HG02870 (cell line): ENCODE measurements at regions not wholly inside any gene's neighbourhood (a gene's known extent, or its start where the extent isn't known, plus 50 kb on each side); places are given as distances from the start of the nearest gene placed in this dataset.
"Not testable (repeated sequence)": the region's sequence is repeated elsewhere in the genome, so short reads cannot be mapped to it uniquely, and the experiment has no call there.

Source experiments
- ATAC-seq: cut with Tn5 transposase; IDR thresholded peaks from one replicate; pipeline ENCODE4 v1.9.1; 2021; ENCODE audit warnings: mild to moderate bottlenecking, moderate library complexity; ENCODE audit not compliant: unreplicated experiment

DNA sequence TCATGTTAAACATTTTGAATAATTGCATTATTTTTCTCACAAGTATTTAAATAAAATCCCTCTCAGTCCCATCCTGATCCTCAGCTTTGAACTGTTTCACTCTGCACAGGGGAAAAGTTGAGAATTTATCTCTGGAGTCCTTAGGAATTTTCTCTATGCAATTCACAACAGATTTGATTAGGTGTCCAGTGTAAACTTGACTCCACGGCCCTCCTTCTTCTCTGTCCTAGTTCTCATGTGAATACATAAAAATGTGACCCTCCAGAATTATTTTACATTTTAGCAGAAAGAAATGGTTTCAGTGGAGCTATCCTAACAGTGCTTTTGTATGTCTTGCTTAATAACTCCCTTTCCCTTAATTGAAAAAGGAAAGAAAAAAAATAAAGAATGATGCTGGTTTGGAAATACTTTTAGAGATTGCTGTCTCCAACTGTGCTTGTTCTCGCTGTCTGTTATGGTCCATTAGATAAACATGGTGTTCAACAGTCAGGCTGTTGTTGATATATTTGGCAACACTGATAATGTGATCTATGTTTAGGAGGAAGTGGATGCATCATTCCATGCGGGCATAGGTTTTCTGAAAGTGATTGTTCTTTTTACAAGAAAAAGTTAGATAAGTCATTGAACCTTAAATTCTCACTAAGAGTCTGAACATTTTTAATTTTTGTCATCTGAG lies 599.4 kb upstream of the CITED2 start:
- no peak for ATAC-seq

DNA sequence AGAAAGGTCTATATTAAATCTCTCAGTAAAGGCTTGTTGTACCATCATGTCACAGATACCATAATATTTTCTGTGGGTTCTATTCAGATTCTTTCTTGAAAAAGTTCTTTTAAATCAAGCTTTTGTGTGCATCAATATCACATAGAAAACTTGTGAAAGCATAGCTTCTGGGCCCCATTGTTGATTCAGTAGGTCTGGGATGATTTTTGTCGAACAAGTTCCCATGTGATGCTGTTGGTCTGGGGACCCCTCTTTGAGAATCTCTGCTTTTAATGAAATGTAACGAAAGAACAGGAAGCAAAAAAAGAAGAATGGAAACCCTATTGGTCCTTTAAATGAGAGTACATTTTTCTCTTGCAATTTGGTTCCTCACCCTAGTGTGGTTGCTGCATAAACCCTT lies 597.7 kb upstream of the CITED2 start:
- no peak for ATAC-seq

DNA sequence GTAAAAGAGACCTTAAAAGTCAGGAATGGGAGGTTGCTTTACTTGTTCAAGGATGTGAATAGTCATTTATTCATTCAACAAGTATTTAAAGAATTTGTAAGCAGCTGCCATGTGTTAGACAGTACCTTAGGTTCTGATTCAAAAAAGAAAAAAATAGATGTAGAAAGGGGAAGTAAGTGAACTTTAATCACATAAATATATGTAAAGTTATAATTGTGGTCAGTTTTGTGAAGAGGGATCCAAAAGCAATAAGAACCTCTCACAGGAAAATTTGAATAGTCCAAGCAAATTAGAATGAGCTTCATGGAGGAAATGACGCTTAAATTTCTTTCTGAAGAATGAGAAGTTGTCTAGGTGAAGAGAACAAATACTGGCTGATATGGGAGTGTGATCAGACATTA lies 596.1 kb upstream of the CITED2 start:
- ATAC-seq: no peak

DNA sequence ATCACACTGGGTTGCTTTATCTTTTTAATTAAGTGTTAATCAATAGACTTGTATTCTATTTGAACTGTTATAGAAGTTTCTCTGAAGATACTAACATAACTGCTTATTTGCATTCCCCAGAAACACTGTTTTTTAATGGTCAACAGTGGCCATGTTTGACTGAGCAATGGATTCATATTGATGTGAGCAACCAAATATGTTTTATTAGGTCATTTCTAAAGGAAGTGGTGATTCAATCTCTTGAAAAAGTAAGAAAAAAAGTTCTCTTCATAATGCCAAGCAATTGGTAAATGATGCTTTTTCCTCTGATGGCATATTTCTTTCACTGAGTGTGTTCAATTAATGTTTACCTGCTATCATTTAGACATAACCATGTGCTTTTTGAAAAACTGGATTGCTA lies 593.0 kb upstream of the CITED2 start:
- ATAC-seq: no peak

DNA sequence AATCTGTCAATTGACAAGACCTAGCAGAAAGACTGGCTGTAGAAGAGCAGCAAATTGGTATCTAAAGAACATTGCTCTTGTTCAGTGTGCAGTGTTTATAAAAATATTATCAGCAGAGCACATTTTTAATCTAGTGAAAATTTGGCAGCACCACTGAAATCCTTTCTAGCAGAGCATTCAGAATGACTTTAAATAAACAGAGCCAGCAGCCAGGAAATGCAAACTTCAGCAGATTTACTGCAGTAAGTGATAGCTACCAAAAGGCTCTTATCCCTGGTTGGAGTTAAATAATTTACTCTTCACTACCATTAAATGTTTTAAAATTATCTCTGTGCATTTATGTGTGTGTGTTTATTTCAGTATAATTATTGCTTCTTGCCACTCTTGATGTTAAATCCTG lies 590.9 kb upstream of the CITED2 start:
- ATAC-seq: no peak

DNA sequence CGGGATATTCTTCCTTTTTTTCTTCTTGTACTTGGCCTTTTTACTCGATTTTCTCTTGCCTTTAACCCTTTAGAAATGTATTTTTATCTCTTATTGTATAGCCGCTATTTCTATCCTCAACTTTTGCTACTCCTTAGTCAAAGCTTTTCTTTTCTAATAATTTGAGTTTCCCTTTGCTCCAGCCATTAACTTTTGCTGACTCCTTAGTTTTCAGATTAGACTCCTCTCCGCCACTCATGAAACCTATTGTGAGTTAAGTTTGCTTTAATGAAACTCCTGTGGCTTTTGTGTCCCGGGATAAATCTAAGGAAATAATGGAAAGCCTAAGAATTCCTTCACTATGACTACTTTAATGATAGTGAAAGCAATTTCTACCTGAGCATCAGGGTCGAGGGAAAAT lies 590.3 kb upstream of the CITED2 start:
- ATAC-seq: no peak

DNA sequence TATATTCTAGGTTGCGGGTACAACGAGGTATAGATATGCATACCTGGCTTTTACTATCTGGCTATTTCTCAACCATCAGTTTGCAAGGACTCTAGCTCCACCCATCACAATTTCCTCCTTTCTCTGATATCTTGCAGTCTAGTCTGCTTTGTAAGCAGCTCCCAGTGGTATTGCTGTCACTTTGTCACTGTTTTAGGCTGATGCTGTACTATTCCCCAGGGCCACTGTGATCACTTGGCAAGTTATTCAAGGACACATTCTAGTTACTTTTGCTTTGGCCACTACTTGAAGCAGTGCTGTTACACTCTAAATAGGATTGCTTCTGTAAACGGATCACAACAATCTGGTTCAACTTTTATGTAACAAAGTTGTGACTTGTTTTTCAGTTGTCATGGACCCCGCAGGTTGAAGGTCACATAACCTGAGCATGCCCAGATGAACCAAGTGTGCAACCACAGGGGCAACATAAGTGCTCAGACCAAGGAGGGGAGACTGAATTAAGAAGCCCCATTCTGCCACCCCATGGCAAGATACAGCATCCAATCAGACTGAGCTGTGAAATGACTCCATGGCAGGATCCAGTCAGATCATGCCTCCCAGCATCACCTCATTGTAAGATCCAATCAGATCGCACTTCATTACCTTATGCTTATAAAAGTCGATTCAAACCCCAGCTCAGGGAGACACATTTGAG lies 588.4 kb upstream of the CITED2 start:
- no peak for ATAC-seq

DNA sequence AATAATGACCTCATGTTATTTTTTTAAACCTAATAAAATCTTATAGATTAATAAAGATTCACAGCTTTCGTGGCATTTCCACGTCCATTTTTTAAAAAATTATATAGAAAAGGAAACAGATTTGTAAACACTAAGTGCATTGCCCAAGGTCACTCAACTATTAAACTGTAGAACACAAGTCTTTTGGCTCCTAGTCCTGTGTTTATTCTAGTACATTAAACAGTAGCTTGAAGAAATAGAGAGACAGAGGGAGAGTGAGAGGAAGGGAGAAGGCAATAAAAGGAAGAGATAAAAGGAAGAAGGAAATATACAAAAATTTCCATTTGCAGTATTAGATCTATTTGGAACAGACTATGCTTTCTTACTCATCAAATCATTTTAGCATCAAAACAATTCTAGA lies 586.7 kb upstream of the CITED2 start:
- ATAC-seq: no peak

DNA sequence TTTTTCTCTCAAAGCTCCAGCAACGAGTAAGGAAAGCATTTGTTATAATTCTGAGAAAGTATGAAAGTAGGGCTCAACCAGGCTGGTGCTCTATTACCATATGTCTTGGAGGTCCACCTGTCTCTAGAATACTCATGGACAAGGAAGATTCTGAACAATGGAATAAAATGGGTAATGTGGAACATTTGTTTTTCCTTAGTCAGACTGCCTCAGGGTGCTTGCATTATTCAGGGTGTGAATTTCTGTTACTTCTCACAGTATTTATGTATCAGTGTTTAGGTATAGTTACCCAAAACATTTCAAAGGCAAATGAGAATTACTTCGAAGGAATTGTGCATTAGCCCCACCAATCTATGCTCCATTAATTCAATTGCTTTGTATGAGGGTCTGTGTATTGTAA lies 586.2 kb upstream of the CITED2 start:
- no peak for ATAC-seq

DNA sequence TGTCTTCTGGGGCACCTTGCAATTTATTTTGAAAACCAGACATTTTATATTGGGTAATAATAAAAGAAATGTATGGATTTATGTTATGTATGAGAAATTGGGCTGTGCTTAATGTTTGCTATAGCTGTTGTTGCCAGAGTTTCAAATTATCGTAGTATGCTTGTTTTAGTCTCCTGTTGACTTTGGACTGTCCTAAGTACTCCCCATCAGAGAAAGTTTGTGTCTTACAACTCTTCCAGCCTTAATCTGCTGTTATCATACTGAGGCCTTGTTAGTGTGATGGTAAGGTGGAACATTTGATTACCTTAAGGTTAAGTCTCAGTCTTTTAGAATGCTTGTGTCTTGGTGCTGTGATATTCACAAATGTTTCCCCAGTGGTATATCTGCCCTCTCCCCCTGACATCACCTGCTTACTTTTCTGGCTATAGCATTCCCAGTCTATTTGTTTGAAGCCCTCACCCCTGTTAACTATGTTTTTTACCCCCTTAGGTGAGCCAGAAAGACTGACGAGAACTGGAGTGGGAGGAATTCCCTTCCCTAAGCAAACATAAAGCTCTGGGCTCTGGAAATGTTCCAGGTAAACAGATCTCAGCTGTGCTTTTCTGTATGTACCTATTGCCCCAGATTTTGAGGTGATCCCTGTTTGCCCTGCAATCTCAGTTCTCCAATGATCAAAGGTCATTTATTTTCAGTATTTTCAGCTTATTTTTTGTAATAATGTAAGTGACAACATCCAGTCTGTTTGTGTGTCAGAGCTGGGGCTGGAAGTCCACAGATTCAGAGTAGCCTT lies 581.1 kb upstream of the CITED2 start:
- ATAC-seq: no peak

DNA sequence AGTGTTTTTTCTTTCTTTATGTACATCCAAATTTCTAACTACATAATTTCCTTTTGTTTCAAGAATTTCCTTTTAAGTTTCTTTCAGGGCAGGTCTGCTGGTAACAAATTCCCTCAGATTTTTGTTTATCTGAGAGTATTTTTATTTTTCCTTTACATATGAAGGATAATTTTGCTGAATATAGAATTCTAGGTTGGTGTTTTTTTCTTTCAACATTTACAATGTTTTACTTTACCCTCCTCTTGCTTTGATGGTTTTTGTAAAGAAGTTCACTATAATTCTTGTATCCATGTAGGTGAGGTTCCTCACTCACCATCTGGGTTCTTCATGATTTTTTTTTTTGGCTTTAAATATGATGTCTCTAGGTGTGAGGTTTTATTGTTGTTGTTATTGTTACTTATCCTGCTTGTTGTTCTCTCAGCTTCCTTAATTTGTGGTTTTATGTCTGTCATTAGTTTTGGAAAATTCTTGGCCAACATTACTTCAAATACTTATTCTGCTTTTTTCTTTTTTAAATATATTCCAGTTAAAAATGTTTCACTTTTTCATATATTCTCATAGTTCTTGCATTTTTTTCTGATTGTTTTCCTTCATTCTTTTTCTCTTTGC lies 580.1 kb upstream of the CITED2 start:
- no peak for ATAC-seq

DNA sequence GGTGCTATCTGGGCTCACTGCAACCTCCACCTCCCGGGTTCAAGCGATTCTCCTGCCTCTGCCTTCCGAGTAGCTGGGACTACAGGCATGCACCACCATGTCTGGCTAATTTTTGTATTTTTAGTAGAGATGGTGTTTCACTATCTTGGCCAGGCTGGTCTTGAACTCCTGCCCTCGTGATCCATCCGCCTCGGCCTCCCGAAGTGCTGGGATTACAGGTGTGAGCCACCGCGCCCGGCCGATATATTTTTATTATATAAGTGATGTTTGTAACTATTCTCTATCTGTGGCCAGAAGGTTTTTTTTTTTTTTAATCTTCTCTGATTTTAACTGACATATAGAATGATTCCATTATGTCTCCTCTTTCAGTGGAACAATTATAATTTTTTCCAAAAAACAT lies 579.3 kb upstream of the CITED2 start:
- ATAC-seq: not testable (repeated sequence)

DNA sequence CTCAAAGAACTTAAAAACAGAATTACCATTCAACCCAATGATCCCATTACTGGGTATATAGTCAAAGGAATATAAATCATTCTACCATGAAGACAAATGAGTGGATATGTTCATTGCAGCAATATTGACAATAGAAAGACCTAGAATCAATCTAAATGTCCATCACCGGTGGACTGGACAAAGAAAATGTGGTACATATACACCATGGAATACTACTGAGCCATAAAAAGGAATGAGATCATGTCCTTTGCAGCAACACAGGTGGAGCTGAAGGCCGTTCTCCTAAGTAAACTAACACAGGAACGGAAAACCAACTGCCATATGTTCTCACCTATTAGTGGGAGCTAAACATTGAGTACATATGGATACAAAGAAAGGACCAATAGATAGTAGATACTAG lies 576.7 kb upstream of the CITED2 start:
- no peak for ATAC-seq

DNA sequence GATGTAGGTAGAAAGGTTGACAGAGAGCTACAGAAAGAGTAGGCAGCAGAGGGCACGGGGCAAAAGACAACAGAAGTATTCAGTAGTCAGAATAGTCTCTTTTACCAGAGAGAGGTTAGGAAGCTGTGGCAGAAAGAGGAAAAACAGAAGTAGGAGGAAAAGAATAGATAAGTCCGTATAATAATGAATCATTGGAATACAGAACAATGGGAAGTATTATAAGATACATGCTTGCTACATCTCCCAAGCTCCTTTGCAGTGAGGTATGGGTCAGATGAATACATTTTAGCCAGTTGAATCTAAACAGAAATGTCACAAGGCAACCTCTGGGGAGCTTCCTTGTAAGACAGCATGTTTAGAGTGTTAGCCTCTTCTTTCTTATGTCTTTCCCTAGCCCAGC lies 570.5 kb upstream of the CITED2 start:
- no peak for ATAC-seq

DNA sequence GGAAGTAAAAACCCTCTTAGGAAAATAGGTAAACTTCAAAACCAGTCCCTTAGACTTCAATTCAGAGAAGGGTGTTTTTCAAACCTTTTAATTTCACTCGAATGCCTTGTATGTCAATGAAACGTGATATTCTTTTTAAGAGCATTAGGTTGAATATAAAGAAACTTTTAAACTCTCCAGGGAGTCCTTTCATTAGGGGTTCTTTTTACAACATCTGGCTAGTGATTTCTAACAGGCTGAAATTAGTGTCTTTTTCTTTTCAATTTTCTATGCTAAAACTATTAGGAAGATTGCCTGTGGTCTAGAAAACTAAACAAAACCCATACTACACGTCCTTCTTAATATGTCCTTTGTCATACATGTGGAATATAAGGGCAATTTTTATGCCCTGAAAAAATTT lies 569.7 kb upstream of the CITED2 start:
- no peak for ATAC-seq

DNA sequence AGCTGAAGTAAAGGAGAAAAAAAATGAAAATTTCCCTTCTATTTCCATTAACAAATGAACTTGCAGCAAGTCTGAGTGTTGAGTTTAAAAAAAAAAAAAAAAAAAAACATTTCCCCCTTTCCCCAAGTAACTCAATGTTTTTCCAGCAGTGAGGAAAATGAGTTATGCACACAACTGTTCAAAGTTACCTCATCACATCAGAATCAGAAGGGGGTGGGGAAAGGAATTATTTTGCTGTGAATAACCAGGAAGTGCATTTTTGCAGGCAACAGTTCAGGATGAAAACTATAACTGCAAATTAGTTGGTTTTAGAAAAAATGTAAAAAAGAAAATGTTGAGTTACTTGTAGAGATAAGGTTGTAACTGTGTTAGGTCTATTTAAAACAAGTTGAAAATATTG lies 568.9 kb upstream of the CITED2 start:
- ATAC-seq: no peak

DNA sequence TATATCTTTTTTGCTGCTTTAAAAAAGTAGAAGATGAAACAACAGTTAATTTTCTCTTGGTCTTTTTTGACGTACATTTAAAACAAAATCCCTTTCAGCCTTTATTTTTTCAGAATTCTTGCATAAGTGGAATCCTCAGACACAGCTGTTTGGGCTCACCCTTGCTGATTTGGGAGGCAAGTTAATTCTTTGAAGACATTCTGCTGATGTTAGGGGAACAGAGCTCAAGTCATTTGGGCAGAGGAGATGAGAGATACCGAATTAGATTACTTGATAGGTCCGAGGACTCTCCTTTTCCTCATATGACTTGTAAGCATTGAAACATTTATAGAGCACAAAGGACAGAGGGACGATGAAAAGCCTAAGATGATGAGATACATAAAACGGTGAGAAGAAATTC lies 567.9 kb upstream of the CITED2 start:
- no peak for ATAC-seq

DNA sequence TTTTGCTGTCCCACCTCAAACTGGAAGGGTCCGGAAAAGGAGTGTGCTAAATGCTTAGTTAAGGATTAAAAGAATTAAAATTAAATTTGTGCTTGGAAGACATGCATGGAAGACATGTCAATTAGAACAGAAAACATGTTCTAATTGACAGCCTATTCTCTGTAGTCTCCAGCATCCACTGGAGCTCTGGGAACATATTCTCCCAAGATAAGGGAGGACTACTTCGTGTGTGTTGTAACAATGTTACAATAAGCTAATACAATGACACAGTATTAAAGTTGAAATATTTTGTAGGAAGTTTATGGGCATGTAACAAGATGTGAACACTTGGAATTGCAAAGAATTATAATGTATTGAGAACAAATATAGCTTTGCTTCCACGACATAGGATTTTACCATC lies 567.4 kb upstream of the CITED2 start:
- no peak for ATAC-seq

DNA sequence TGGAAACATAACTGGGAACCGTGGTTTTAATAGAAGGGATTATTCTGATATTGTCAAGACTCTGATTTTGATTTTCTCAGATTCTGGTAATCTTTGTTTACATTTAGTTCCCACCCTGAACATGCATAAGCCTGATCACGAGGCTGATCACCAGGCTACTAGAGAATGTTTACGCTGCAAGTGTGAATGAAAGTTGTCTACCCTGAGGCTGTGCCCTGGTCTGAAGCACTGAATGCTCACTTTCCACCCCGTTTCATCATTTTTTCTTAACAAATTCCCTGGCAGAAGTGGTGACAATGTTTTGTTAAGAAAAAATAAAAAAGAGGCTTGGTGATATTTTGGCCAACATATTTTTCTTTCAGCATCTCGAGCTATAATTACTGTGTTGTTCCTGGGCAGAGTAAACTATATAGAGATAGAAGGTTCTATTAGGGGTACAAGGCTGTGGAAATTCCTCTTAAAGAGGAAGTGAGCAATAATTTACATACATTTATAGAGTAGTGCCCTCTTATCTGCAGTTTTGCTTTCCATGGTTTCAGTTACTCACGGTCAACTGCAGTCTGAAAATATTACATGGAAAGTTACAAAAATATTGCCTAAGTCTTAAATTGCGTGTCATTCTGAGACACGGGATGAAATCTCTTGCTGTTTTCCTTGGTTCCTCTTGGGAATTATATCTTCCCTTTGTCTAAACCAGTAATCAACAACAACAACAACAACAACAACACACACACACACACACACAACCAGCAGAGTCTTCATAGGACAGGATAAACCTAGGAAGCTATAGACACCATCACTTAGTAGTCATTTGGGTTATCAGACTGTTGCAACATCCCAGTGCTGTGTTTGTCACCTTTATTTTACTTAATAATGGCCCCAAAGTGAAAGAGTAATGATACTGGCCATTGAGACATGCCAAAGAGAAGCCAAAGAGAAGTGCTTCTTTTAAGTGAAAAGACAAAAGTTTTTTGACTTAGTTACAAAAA lies 566.6 kb upstream of the CITED2 start:
- ATAC-seq: peak; percentile 93

DNA sequence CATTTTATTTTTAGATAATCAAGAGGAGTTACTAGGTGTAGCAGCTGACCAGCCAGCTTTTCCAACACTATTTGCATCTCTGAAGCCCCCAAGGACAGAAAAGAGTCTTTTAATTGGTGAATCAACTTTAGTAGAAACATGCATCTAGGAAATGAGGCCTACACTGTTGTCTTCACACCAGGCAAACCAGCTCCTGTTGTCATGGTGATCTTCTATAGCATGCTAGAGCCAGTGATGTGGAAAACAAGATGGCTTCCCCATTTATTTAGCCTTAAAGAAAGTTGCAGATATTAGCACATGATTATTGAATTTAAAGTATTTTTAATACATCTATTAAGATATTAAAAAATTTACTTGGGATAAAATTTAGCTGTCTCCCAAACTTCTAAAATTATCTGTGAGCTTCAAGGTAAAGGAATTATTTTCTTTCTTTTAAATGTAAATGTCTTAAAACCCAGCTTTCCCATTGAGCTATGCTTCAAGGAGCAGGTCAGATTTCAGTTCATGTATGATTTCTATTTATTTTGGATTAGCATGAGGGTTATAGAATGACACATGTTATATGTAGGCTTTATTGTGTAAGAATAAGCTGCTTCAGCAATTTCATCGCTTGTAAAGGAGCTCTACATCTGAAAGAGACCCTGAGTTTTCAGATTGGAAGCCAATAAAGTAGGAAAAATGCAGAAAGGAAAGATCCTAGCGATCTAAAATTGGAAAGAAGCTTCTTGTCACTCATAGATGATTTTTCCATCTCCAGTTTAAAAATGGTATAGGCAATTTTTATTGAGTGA lies 564.9 kb upstream of the CITED2 start:
- ATAC-seq: no peak
